Neural cell (in vitro differentiated cells): ENCODE measurements at regions not wholly inside any gene's neighbourhood (a gene's known extent, or its start where the extent isn't known, plus 50 kb on each side); places are given as distances from the start of the nearest gene placed in this dataset.

Experiments
- H2AFZ ChIP-seq: fragments of 200-600, 300-800 bp; sonication (generic), shearing (Covaris generic); 2 replicates; pipeline ENCODE4 v1.6.0; 2014; ENCODE audit warnings: low read depth, mild to moderate bottlenecking, antibody characterized with exemption, low read length, moderate library complexity
- H3F3A ChIP-seq: fragments of 200-600 bp; shearing (Covaris generic); 2 replicates; pipeline ENCODE4 v1.6.1; 2016; ENCODE audit warnings: mild to moderate bottlenecking, moderate library complexity, mixed read lengths, antibody characterized with exemption, low read length; ENCODE audit not compliant: insufficient read depth, poor library complexity, severe bottlenecking
- H3K27ac ChIP-seq: fragments of 200-600, 300-800 bp; sonication (generic), shearing (Covaris generic); 2 replicates; pipeline ENCODE4 v1.5.1; 2014; ENCODE audit warnings: mild to moderate bottlenecking, low read length, moderate library complexity
- H3K27me3 ChIP-seq: fragments of 300-800, 200-600 bp; sonication (generic), shearing (Covaris generic); 2 replicates; pipeline ENCODE4 v1.6.0; 2014; ENCODE audit warnings: mild to moderate bottlenecking, low read depth, low read length, moderate library complexity; ENCODE audit not compliant: insufficient read depth
- H3K36me3 ChIP-seq: fragments of 300-800, 200-600 bp; sonication (generic), shearing (Covaris generic); 2 replicates; pipeline ENCODE4 v1.5.1; 2014; ENCODE audit warnings: mild to moderate bottlenecking, antibody characterized with exemption, low read length, moderate library complexity; ENCODE audit not compliant: insufficient read depth
- H3K4me2 ChIP-seq: fragments of 300-800, 200-600 bp; sonication (generic), shearing (Covaris generic); 2 replicates; pipeline ENCODE4 v1.6.0; 2014; ENCODE audit warnings: mild to moderate bottlenecking, low read length
- H3K4me3 ChIP-seq: fragments of 300-800, 200-600 bp; sonication (generic), shearing (Covaris generic); 2 replicates; pipeline ENCODE4 v1.5.1; 2014; ENCODE audit warnings: mild to moderate bottlenecking, low read length, moderate library complexity
- H3K79me2 ChIP-seq: fragments of 200-600 bp; shearing (Covaris generic); replicated peaks from 2 replicates; pipeline ENCODE4 v1.6.0; 2014; ENCODE audit warnings: mild to moderate bottlenecking, low read length, moderate library complexity; ENCODE audit not compliant: insufficient read depth
- H3K9ac ChIP-seq: fragments of 300-800, 200-600 bp; sonication (generic), shearing (Covaris generic); 2 replicates; pipeline ENCODE4 v1.6.1; 2016; ENCODE audit warnings: mild to moderate bottlenecking, low read length, mixed read lengths
- H3K9me2 ChIP-seq: fragments of 200-600 bp; shearing (Covaris generic); 2 replicates; pipeline ENCODE4 v1.6.1; 2016; ENCODE audit warnings: mild to moderate bottlenecking, low read length, mixed read lengths; ENCODE audit not compliant: insufficient read depth
- H3K9me3 ChIP-seq: fragments of 200-600, 300-800 bp; sonication (generic), shearing (Covaris generic); 2 replicates; pipeline ENCODE4 v1.6.1; 2016; ENCODE audit warnings: mild to moderate bottlenecking, mixed run types, low read length, moderate library complexity, mixed read lengths
- H4K20me1 ChIP-seq: fragments of 200-600 bp; shearing (Covaris generic); 2 replicates; pipeline ENCODE4 v1.6.1; 2016; ENCODE audit warnings: mild to moderate bottlenecking, mixed run types; ENCODE audit not compliant: insufficient read depth
- CTCF ChIP-seq: fragments of 450-650 bp; IDR thresholded peaks from 2 replicates; pipeline ENCODE4 v1.5.1; 2014; ENCODE audit warnings: antibody characterized with exemption, mild to moderate bottlenecking, moderate library complexity; ENCODE audit not compliant: poor library complexity, severe bottlenecking
- EP300 ChIP-seq: fragments of 450-650 bp; conservative IDR thresholded peaks from 2 replicates; pipeline ENCODE4 v1.6.1; 2014; ENCODE audit warnings: antibody characterized with exemption, mild to moderate bottlenecking, moderate library complexity; ENCODE audit not compliant: poor library complexity, severe bottlenecking
- EZH2 ChIP-seq: fragments of 200-600, 300-800 bp; shearing (Covaris generic), sonication (generic); IDR thresholded peaks from 2 replicates; pipeline ENCODE4 v1.6.1; 2014; ENCODE audit warnings: antibody characterized with exemption, low read length, borderline replicate concordance, mild to moderate bottlenecking; ENCODE audit not compliant: insufficient read depth, poor library complexity, severe bottlenecking
- MXI1 ChIP-seq: fragments of 450-650 bp; conservative IDR thresholded peaks from 2 replicates; pipeline ENCODE4 v1.6.1; 2014; ENCODE audit warnings: antibody characterized with exemption, mild to moderate bottlenecking; ENCODE audit not compliant: poor library complexity, severe bottlenecking
- POLR2AphosphoS5 ChIP-seq: IDR thresholded peaks from 2 replicates; pipeline ENCODE4 v1.6.1; 2012
- RAD21 ChIP-seq: fragments of 450-650 bp; conservative IDR thresholded peaks from 2 replicates; pipeline ENCODE4 v1.6.1; 2014; ENCODE audit warnings: antibody characterized with exemption, mild to moderate bottlenecking, moderate library complexity
- REST ChIP-seq: IDR thresholded peaks from 2 replicates; pipeline ENCODE4 v1.6.1; 2012; ENCODE audit warnings: borderline replicate concordance
- SMC3 ChIP-seq: fragments of 450-650 bp; conservative IDR thresholded peaks from 2 replicates; pipeline ENCODE4 v1.6.1; 2014; ENCODE audit warnings: antibody characterized with exemption, mild to moderate bottlenecking, moderate library complexity; ENCODE audit not compliant: poor library complexity
- TAF1 ChIP-seq: IDR thresholded peaks from 2 replicates; pipeline ENCODE4 v1.6.1; 2012; ENCODE audit warnings: low read depth

- no peaks in the 10 kb centered on the region for H3K27me3 ChIP-seq
- no peak overlapping the region for H3K4me2 ChIP-seq
- no peak overlapping the region for H3K4me3 ChIP-seq
- no peak overlapping the region for H2AFZ ChIP-seq
- no peaks in the 10 kb centered on the region for H3F3A ChIP-seq
- H3K9ac ChIP-seq, result no peak overlapping the region
- H3K27ac ChIP-seq, result no peak overlapping the region
- H3K36me3 ChIP-seq, result no peaks in the 10 kb centered on the region
- no peaks in the 10 kb centered on the region for H4K20me1 ChIP-seq
- H3K79me2 ChIP-seq, result no peaks in the 10 kb centered on the region
- H3K9me3 ChIP-seq, result no peaks in the 10 kb centered on the region
- no peaks in the 10 kb centered on the region for H3K9me2 ChIP-seq
- TF ChIP-seq REST, result no peak
- no peak for TF ChIP-seq TAF1
- TF ChIP-seq SMC3, result no peak
- no peak for TF ChIP-seq CTCF
Observed at GRCh38 chr2:192566863-192567262, 372.1 kb upstream of the TMEFF2 start.

- no peak overlapping the region for H3K9ac ChIP-seq
- no peak for TF ChIP-seq SMC3
- TF ChIP-seq RAD21, result no peak
- TF ChIP-seq MXI1, result no peak
- no peak for TF ChIP-seq REST
- no peak for TF ChIP-seq POLR2AphosphoS5
- TF ChIP-seq TAF1, result no peak
- no peak for TF ChIP-seq EZH2
- no peak for TF ChIP-seq CTCF
- TF ChIP-seq EP300, result no peak
- no peaks in the 10 kb centered on the region for H3K9me3 ChIP-seq
Observed at GRCh38 chr2:192560326-192560725, 365.6 kb upstream of the TMEFF2 start.

More at GRCh38 chr2:192560326-192560725, 365.6 kb upstream of the TMEFF2 start:
- Histone ChIP-seq H3K79me2 (no peaks in the 10 kb centered on the region), H3K36me3 (no peaks in the 10 kb centered on the region), H2AFZ (no peak overlapping the region), H3K27ac (no peak overlapping the region), H3K4me3 (no peak overlapping the region), H3K9me2 (no peaks in the 10 kb centered on the region), H3K4me2 (no peak overlapping the region), H4K20me1 (no peaks in the 10 kb centered on the region), H3K27me3 (no peaks in the 10 kb centered on the region), H3F3A (no peaks in the 10 kb centered on the region)
